ENCODE measurements at regions not wholly inside any gene's neighbourhood (a gene's known extent, or its start where the extent isn't known, plus 50 kb on each side); places are given as distances from the start of the nearest gene placed in this dataset.

- Histone ChIP-seq H2AFZ (ENCODE audit: low read depth, low read length) (no peak overlapping the region), H3K36me3 (ENCODE audit: insufficient read depth, low read length) (no peaks in the 10 kb centered on the region), H4K20me1 (ENCODE audit: insufficient read depth, low read length) (no peaks in the 10 kb centered on the region), H3K27me3 (ENCODE audit: insufficient read depth, low read length, poor library complexity) (no peaks in the 10 kb centered on the region), H3K9me3 (ENCODE audit: insufficient read depth, low read length, severe bottlenecking) (no peaks in the 10 kb centered on the region), H3K27ac (ENCODE audit: low read length) (no peak overlapping the region), H3K9ac (ENCODE audit: low read depth, low read length) (no peak overlapping the region), H3K4me3 (ENCODE audit: low read depth in 1 of 2, low read length in 2 of 2) (no peak overlapping the region), H3K4me2 (ENCODE audit: insufficient read depth, low read length) (no peak overlapping the region), H3K79me2 (ENCODE audit: insufficient read depth, low read length) (no peaks in the 10 kb centered on the region), H3K4me1 (ENCODE audit: insufficient read depth, low read length) (no peaks in the 10 kb centered on the region)
- TF ChIP-seq, protein P1, sequence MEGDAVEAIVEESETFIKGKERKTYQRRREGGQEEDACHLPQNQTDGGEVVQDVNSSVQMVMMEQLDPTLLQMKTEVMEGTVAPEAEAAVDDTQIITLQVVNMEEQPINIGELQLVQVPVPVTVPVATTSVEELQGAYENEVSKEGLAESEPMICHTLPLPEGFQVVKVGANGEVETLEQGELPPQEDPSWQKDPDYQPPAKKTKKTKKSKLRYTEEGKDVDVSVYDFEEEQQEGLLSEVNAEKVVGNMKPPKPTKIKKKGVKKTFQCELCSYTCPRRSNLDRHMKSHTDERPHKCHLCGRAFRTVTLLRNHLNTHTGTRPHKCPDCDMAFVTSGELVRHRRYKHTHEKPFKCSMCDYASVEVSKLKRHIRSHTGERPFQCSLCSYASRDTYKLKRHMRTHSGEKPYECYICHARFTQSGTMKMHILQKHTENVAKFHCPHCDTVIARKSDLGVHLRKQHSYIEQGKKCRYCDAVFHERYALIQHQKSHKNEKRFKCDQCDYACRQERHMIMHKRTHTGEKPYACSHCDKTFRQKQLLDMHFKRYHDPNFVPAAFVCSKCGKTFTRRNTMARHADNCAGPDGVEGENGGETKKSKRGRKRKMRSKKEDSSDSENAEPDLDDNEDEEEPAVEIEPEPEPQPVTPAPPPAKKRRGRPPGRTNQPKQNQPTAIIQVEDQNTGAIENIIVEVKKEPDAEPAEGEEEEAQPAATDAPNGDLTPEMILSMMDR (IDR thresholded peaks at IDR 0.05; ENCODE audit: borderline replicate concordance, extremely low read depth, low read length, poor library complexity, severe bottlenecking) = no peak
- TF ChIP-seq EZH2 (IDR thresholded peaks at IDR 0.05; ENCODE audit: borderline replicate concordance, low read depth, low read length, severe bottlenecking) = no peak
- ATAC-seq (ENCODE audit: insufficient read depth, low read depth) (no peak), DNase-seq (no peak)
These were observed 398.6 kb downstream of the SHANK2 start for GRCh38 chr11:70853770-70854108.

- no peaks in the 10 kb centered on the region for H3K36me3 ChIP-seq (ENCODE audit: insufficient read depth, low read length)
- H3K4me2 ChIP-seq (ENCODE audit: insufficient read depth, low read length) = no peak overlapping the region
- H3K4me1 ChIP-seq (ENCODE audit: insufficient read depth, low read length) = no peaks in the 10 kb centered on the region
- no peak overlapping the region for H3K4me3 ChIP-seq (ENCODE audit: low read depth in 1 of 2, low read length in 2 of 2)
- no peak overlapping the region for H3K27ac ChIP-seq (ENCODE audit: low read length)
- H3K9me3 ChIP-seq (ENCODE audit: insufficient read depth, low read length, severe bottlenecking) = no peaks in the 10 kb centered on the region
- H2AFZ ChIP-seq (ENCODE audit: low read depth, low read length) = no peak overlapping the region
- DNase-seq = no peak
- no peaks in the 10 kb centered on the region for H4K20me1 ChIP-seq (ENCODE audit: insufficient read depth, low read length)
- TF ChIP-seq, protein P1 (IDR thresholded peaks at IDR 0.05; ENCODE audit: borderline replicate concordance, extremely low read depth, low read length, poor library complexity, severe bottlenecking) = no peak
- no peak for TF ChIP-seq EZH2 (IDR thresholded peaks at IDR 0.05; ENCODE audit: borderline replicate concordance, low read depth, low read length, severe bottlenecking)
- no peaks in the 10 kb centered on the region for H3K79me2 ChIP-seq (ENCODE audit: insufficient read depth, low read length)
- no peaks in the 10 kb centered on the region for H3K27me3 ChIP-seq (ENCODE audit: insufficient read depth, low read length, poor library complexity)
- no peak for ATAC-seq (ENCODE audit: insufficient read depth, low read depth)
- H3K9ac ChIP-seq (ENCODE audit: low read depth, low read length) = no peak overlapping the region
These were observed 398.2 kb downstream of the SHANK2 start for GRCh38 chr11:70854201-70854600.

- H3K27me3 ChIP-seq (ENCODE audit: insufficient read depth, low read length, poor library complexity) = no peaks in the 10 kb centered on the region
- H3K4me2 ChIP-seq (ENCODE audit: insufficient read depth, low read length) = no peak overlapping the region
- no peak for DNase-seq
- H4K20me1 ChIP-seq (ENCODE audit: insufficient read depth, low read length) = no peaks in the 10 kb centered on the region
- H3K9ac ChIP-seq (ENCODE audit: low read depth, low read length) = no peak overlapping the region
- no peak overlapping the region for H3K4me3 ChIP-seq (ENCODE audit: low read depth in 1 of 2, low read length in 2 of 2)
- no peaks in the 10 kb centered on the region for H3K9me3 ChIP-seq (ENCODE audit: insufficient read depth, low read length, severe bottlenecking)
- no peak overlapping the region for H2AFZ ChIP-seq (ENCODE audit: low read depth, low read length)
- no peak overlapping the region for H3K27ac ChIP-seq (ENCODE audit: low read length)
- no peak for ATAC-seq (ENCODE audit: insufficient read depth, low read depth)
- H3K36me3 ChIP-seq (ENCODE audit: insufficient read depth, low read length) = no peaks in the 10 kb centered on the region
- no peaks in the 10 kb centered on the region for H3K4me1 ChIP-seq (ENCODE audit: insufficient read depth, low read length)
- TF ChIP-seq, protein P1 (IDR thresholded peaks at IDR 0.05; ENCODE audit: borderline replicate concordance, extremely low read depth, low read length, poor library complexity, severe bottlenecking) = no peak
- no peak for TF ChIP-seq EZH2 (IDR thresholded peaks at IDR 0.05; ENCODE audit: borderline replicate concordance, low read depth, low read length, severe bottlenecking)
- no peaks in the 10 kb centered on the region for H3K79me2 ChIP-seq (ENCODE audit: insufficient read depth, low read length)
These were observed 397.3 kb downstream of the SHANK2 start for GRCh38 chr11:70854901-70855556.
